ENCODE measurements at regions not wholly inside any gene's neighbourhood (a gene's known extent, or its start where the extent isn't known, plus 50 kb on each side); places are given as distances from the start of the nearest gene placed in this dataset.

DNA sequence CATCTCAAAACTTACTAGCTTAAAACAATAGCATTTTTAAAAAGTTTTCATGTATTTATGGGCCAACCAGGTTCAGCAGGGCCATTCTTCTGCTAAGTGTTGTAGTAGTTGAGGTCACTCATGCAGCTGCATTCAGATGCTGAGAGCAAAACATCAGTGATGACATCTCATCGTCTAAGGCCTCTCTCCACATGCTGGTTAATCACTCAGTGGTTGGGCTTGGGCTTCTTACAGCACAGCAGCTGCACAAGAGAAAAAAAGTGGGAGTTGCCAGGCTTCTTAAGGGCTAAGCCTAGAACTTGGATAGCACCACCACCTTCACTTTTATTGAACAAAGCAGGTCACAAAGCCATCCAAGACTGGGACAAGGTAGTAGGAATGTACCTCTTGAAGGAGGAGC lies 190.3 kb downstream of the IRS1 start:
- TF ChIP-seq PCBP1 (IDR thresholded peaks at IDR 0.05; ENCODE audit: borderline replicate concordance, low read depth, low read length) (no peak), ZNF776 (CRISPR knock-in tag; IDR thresholded peaks at IDR 0.05) (no peak), CTCF (CRISPR knock-in tag; IDR thresholded peaks at IDR 0.05) (no peak), FLYWCH1 (CRISPR knock-in tag; IDR thresholded peaks at IDR 0.05) (no peak), TAF1 (CRISPR knock-in tag; IDR thresholded peaks at IDR 0.05) (no peak), ZNF3 (CRISPR knock-in tag; IDR thresholded peaks at IDR 0.05) (no peak), TAF15 (IDR thresholded peaks at IDR 0.05; ENCODE audit: low read depth, low read length, poor library complexity, severe bottlenecking) (no peak), JUN (CRISPR knock-in tag; IDR thresholded peaks at IDR 0.05) (no peak), ZNF317 (CRISPR knock-in tag; IDR thresholded peaks at IDR 0.05) (no peak), ZNF607 (CRISPR knock-in tag; IDR thresholded peaks at IDR 0.05; ENCODE audit: borderline replicate concordance) (no peak), ZNF18 (CRISPR knock-in tag; IDR thresholded peaks at IDR 0.05; ENCODE audit: insufficient replicate concordance) (no peak), ZSCAN29 (CRISPR knock-in tag; conservative IDR thresholded peaks at IDR 0.05) (no peak), SETDB1 (CRISPR knock-in tag; IDR thresholded peaks at IDR 0.05; ENCODE audit: borderline replicate concordance) (no peak), TFDP1 (CRISPR knock-in tag; IDR thresholded peaks at IDR 0.05; ENCODE audit: borderline replicate concordance) (no peak)
